Lower leg skin (tissue), 4 donors: ENCODE measurements at regions not wholly inside any gene's neighbourhood (a gene's known extent, or its start where the extent isn't known, plus 50 kb on each side); places are given as distances from the start of the nearest gene placed in this dataset.

ENCODE experiments used
- DNase-seq, 2 donors: peaks; one replicate each; pipeline ENCODE4 v3.0.0-alpha.2; 2019; ENCODE audit warnings: low spot score in 2 of 2
- H3K4me3 ChIP-seq: fragments of 200-600 bp; sonication (generic); 2 replicates; pipeline ENCODE4 v1.5.1; 2017; ENCODE audit warnings: mild to moderate bottlenecking, low read depth; ENCODE audit not compliant: poor library complexity, severe bottlenecking
- CTCF ChIP-seq, 3 donors: fragments of 450-650 bp; IDR thresholded peaks; one replicate each; pipeline ENCODE4 v1.5.1; 2016; ENCODE audit warnings: antibody characterized with exemption in 3 of 3, mild to moderate bottlenecking in 3 of 3, moderate library complexity in 2 of 3
- POLR2A ChIP-seq, 2 donors: fragments of 450-650 bp; IDR thresholded peaks; one replicate each; pipeline ENCODE4 v1.6.1; 2016 to 2017; ENCODE audit warnings: antibody characterized with exemption in 2 of 2, mild to moderate bottlenecking in 1 of 2, moderate library complexity in 1 of 2
- WGBS, 2 donors: methylation state at CpG; one replicate each; pipeline ENCODE4 v1.1.5; 2018; 5-methylcytosine and 5-hydroxymethylcytosine counted together
- intact Hi-C: fragments of 100-400 bp; cut with DNase I; formaldehyde crosslinking; loops from one replicate; pipeline ENCODE4 v1.15.0; 2023; ENCODE audit warnings: low total_unique reads

DNA sequence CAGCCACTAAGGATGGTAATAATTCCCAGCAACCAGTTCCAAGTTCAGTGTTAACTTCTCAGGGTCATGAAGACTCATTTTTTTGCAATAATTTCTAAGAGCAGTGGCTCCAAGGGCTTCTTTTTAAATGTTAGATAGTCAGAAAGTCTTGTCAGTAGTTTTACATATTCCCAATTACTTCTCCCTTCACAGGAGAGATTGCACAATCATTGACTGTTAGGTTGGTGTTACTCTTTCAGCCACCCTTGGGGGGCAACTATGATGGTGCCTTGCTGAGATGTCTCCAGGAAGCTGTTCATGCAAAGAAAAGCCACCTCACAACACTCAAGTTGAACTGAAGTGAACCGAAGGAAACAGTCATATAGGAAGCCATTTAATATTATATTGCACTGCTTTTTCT, 127.9 kb upstream of the DOCK10 start:
- intact Hi-C loops: no loop called here
- H3K4me3 ChIP-seq: no peak overlapping the region
- no peak for TF ChIP-seq POLR2A (IDR thresholded peaks at IDR 0.05)
- no peak for TF ChIP-seq CTCF (IDR thresholded peaks at IDR 0.05)
- no peak for DNase-seq
- WGBS, 2 donors: 70 to 83% methylated on average over 1 of the region's 1 CpG

DNA sequence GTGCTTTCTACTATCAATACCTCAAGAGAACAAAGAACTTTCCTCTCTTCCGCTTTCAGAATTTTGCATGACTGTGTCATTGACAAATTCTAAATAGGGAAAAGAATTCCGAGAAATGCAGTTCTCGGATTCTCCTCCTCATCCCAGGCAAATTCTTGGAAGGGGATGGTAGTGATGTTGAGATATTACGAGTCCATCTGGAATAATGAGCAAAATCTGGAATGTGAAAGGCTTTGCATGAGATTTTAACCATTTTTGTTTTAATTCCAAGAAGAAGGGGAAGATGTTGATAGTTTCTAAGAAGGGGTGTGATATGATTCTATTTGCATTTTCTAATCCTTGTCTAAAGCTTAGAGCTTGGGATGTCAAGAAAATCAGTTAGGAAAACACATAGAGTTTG, 127.1 kb upstream of the DOCK10 start:
- intact Hi-C loops: no loop called here
- TF ChIP-seq POLR2A (IDR thresholded peaks at IDR 0.05): no peak
- TF ChIP-seq CTCF (IDR thresholded peaks at IDR 0.05): no peak

GRCh38 chr2:225165052-225165451, 122.8 kb upstream of the DOCK10 start:
- intact Hi-C loops: no loop called here
- WGBS, 2 donors: 57 to 72% methylated on average over 2 of the region's 2 CpGs
- no peak for DNase-seq
- H3K4me3 ChIP-seq: no peak overlapping the region
- TF ChIP-seq POLR2A (IDR thresholded peaks at IDR 0.05): no peak
- TF ChIP-seq CTCF (IDR thresholded peaks at IDR 0.05): no peak

More for the DNA sequence above, 127.1 kb upstream of the DOCK10 start:
- no peak for DNase-seq
- 79 to 86% methylated on average over 4 of the region's 4 CpGs for WGBS, 2 donors
- H3K4me3 ChIP-seq: no peak overlapping the region

- no peak overlapping the region for H3K4me3 ChIP-seq
- 50 to 63% methylated on average over 11 of the region's 11 CpGs for WGBS, 2 donors
- DNase-seq: no peak
- intact Hi-C loops: no loop called here
- TF ChIP-seq POLR2A (IDR thresholded peaks at IDR 0.05) (no peak), CTCF (IDR thresholded peaks at IDR 0.05) (no peak)
Measured at GRCh38 chr2:225164401-225165050, 122.3 kb upstream of the DOCK10 start.

DNA sequence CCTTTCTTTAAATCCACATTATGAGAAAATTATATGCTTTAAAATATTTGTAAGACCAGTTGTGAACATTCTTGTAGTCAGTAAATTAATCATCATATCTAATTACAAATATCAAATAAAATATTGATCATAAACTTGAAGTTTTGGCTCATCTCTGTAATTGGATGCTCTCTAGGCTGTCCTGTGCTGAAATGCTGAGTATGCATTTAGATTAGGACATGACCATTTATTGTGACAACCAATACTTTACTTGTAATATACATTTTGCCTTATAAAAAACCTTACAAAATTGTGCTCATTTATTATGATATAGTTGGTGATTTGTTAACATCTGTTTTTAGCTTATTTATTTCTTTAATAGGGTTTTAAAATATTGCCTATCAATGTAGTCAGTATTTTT, 116.1 kb upstream of the DOCK10 start:
- DNase-seq: no peak
- no peak for TF ChIP-seq POLR2A (IDR thresholded peaks at IDR 0.05)
- TF ChIP-seq CTCF (IDR thresholded peaks at IDR 0.05): no peak
- H3K4me3 ChIP-seq: no peak overlapping the region
- intact Hi-C loops: no loop called here

DNA sequence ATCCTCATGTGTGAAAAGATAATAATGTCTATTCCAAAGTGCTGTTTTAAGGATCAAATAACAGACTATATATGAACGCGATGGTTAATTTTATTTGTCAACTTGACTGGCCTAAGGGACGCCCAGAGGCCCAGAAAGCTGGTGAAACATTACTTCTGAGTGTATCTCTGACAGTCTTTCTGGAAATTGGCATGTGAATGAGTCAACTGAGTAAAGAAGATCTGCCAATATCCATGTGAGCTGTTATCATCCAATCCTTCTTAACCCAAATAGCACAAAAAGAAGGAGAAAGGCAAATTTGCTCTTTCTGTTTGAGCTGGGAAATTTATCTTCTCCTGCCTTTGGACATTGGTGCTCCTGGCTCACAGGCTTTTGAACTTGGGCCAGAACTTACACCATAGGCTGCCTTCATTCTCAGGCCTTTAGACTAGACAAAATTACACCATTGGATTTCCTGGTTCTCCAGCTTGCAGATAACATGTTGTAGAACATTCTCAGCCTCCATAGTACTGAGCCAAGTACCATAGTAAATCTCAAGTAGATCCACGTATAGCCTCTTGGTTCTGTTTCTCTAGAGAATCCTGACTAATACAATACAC, 114.7 kb upstream of the DOCK10 start:
- H3K4me3 ChIP-seq: no peak overlapping the region
- 73% methylated on average over 4 of the region's 4 CpGs for WGBS, 2 donors
- intact Hi-C loops: no loop called here
- DNase-seq: no peak
- TF ChIP-seq CTCF (IDR thresholded peaks at IDR 0.05): no peak
- no peak for TF ChIP-seq POLR2A (IDR thresholded peaks at IDR 0.05)
